Mucosa of stomach (tissue), 1 donor: ENCODE measurements at regions not wholly inside any gene's neighbourhood (a gene's known extent, or its start where the extent isn't known, plus 50 kb on each side); places are given as distances from the start of the nearest gene placed in this dataset.

ENCODE experiments used
- H3K27me3 ChIP-seq: one replicate; pipeline ENCODE4 v1.7.0; 2013; ENCODE audit warnings: mild to moderate bottlenecking, low read length; ENCODE audit not compliant: control insufficient read depth, insufficient read depth
- H3K36me3 ChIP-seq: one replicate; pipeline ENCODE4 v1.7.0; 2013; ENCODE audit warnings: low read length; ENCODE audit not compliant: control insufficient read depth, insufficient read depth
- H3K4me1 ChIP-seq: one replicate; pipeline ENCODE4 v1.7.0; 2013; ENCODE audit warnings: mild to moderate bottlenecking, low read length; ENCODE audit not compliant: control insufficient read depth, insufficient read depth
- H3K4me3 ChIP-seq: one replicate; pipeline ENCODE4 v1.7.0; 2013; ENCODE audit warnings: low read length
- H3K9ac ChIP-seq: one replicate; pipeline ENCODE4 v1.7.0; 2013; ENCODE audit warnings: mild to moderate bottlenecking, low read length, moderate library complexity
- H3K9me3 ChIP-seq: one replicate; pipeline ENCODE4 v1.7.0; 2013; ENCODE audit warnings: mild to moderate bottlenecking, low read length, moderate library complexity; ENCODE audit not compliant: control insufficient read depth
- donor health status: Pancreatic carcinoma.

- Histone ChIP-seq H3K36me3 (no peaks in the 10 kb centered on the region), H3K4me1 (no peaks in the 10 kb centered on the region), H3K9ac (no peak overlapping the region), H3K4me3 (no peak overlapping the region), H3K9me3 (no peaks in the 10 kb centered on the region), H3K27me3 (no peaks in the 10 kb centered on the region)
These were observed 118.6 kb upstream of the CCDC28A start for GRCh38 chr6:138654715-138655634.

GRCh38 chr6:138655828-138656227, 117.7 kb upstream of the CCDC28A start:
- Histone ChIP-seq H3K9ac (no peak overlapping the region), H3K9me3 (no peaks in the 10 kb centered on the region), H3K36me3 (no peaks in the 10 kb centered on the region), H3K4me3 (no peak overlapping the region), H3K27me3 (no peaks in the 10 kb centered on the region), H3K4me1 (no peaks in the 10 kb centered on the region)

- no peaks in the 10 kb centered on the region for H3K27me3 ChIP-seq
- H3K4me3 ChIP-seq, result no peak overlapping the region
- H3K36me3 ChIP-seq, result no peaks in the 10 kb centered on the region
- H3K9ac ChIP-seq, result no peak overlapping the region
- no peaks in the 10 kb centered on the region for H3K9me3 ChIP-seq
- no peaks in the 10 kb centered on the region for H3K4me1 ChIP-seq
These were observed 117.1 kb upstream of the CCDC28A start for GRCh38 chr6:138656364-138657064.

- Histone ChIP-seq H3K9me3 (no peaks in the 10 kb centered on the region), H3K4me3 (no peak overlapping the region), H3K36me3 (no peaks in the 10 kb centered on the region), H3K27me3 (no peaks in the 10 kb centered on the region), H3K9ac (no peak overlapping the region), H3K4me1 (no peaks in the 10 kb centered on the region)
These were observed 116.5 kb upstream of the CCDC28A start for GRCh38 chr6:138657065-138657425.

GRCh38 chr6:138659998-138660397, 113.6 kb upstream of the CCDC28A start:
- Histone ChIP-seq H3K4me3 (no peak overlapping the region), H3K36me3 (no peaks in the 10 kb centered on the region), H3K9me3 (no peaks in the 10 kb centered on the region), H3K4me1 (peaks cover 4% of the 10 kb centered on the region), H3K9ac (no peak overlapping the region), H3K27me3 (no peaks in the 10 kb centered on the region)

GRCh38 chr6:138662471-138662870, 111.1 kb upstream of the CCDC28A start:
- Histone ChIP-seq H3K27me3 (no peaks in the 10 kb centered on the region), H3K36me3 (no peaks in the 10 kb centered on the region), H3K4me3 (no peak overlapping the region), H3K9me3 (no peaks in the 10 kb centered on the region), H3K4me1 (peaks cover 4% of the 10 kb centered on the region), H3K9ac (no peak overlapping the region)

- Histone ChIP-seq H3K4me1 (peaks cover 4% of the 10 kb centered on the region), H3K9ac (no peak overlapping the region), H3K36me3 (no peaks in the 10 kb centered on the region), H3K4me3 (no peak overlapping the region), H3K9me3 (no peaks in the 10 kb centered on the region), H3K27me3 (no peaks in the 10 kb centered on the region)
These were observed 109.7 kb upstream of the CCDC28A start for GRCh38 chr6:138663892-138664291.

GRCh38 chr6:138664745-138665144, 108.8 kb upstream of the CCDC28A start:
- Histone ChIP-seq H3K4me3 (no peak overlapping the region), H3K27me3 (no peaks in the 10 kb centered on the region), H3K36me3 (no peaks in the 10 kb centered on the region), H3K9ac (no peak overlapping the region), H3K9me3 (no peaks in the 10 kb centered on the region), H3K4me1 (peaks cover 4% of the 10 kb centered on the region)

- H3K9me3 ChIP-seq, result no peaks in the 10 kb centered on the region
- no peak overlapping the region for H3K4me3 ChIP-seq
- H3K36me3 ChIP-seq, result no peaks in the 10 kb centered on the region
- no peak overlapping the region for H3K9ac ChIP-seq
- peaks cover 4% of the 10 kb centered on the region for H3K4me1 ChIP-seq
- H3K27me3 ChIP-seq, result no peaks in the 10 kb centered on the region
These were observed 106.9 kb upstream of the CCDC28A start for GRCh38 chr6:138666636-138667035.

GRCh38 chr6:138667408-138667807, 106.2 kb upstream of the CCDC28A start:
- Histone ChIP-seq H3K9me3 (no peaks in the 10 kb centered on the region), H3K36me3 (no peaks in the 10 kb centered on the region), H3K4me1 (peaks cover 4% of the 10 kb centered on the region), H3K27me3 (no peaks in the 10 kb centered on the region), H3K9ac (no peak overlapping the region), H3K4me3 (no peak overlapping the region)

- Histone ChIP-seq H3K9me3 (no peaks in the 10 kb centered on the region), H3K9ac (no peak overlapping the region), H3K27me3 (no peaks in the 10 kb centered on the region), H3K36me3 (no peaks in the 10 kb centered on the region), H3K4me1 (no peaks in the 10 kb centered on the region), H3K4me3 (no peak overlapping the region)
These were observed 102.2 kb upstream of the CCDC28A start for GRCh38 chr6:138671351-138671750.

- H3K9me3 ChIP-seq, result no peaks in the 10 kb centered on the region
- H3K27me3 ChIP-seq, result no peaks in the 10 kb centered on the region
- no peak overlapping the region for H3K9ac ChIP-seq
- no peak overlapping the region for H3K4me3 ChIP-seq
- H3K36me3 ChIP-seq, result no peaks in the 10 kb centered on the region
- H3K4me1 ChIP-seq, result no peaks in the 10 kb centered on the region
These were observed 100.1 kb upstream of the CCDC28A start for GRCh38 chr6:138673346-138674014.
